ENCODE measurements at regions not wholly inside any gene's neighbourhood (a gene's known extent, or its start where the extent isn't known, plus 50 kb on each side); places are given as distances from the start of the nearest gene placed in this dataset.

DNA sequence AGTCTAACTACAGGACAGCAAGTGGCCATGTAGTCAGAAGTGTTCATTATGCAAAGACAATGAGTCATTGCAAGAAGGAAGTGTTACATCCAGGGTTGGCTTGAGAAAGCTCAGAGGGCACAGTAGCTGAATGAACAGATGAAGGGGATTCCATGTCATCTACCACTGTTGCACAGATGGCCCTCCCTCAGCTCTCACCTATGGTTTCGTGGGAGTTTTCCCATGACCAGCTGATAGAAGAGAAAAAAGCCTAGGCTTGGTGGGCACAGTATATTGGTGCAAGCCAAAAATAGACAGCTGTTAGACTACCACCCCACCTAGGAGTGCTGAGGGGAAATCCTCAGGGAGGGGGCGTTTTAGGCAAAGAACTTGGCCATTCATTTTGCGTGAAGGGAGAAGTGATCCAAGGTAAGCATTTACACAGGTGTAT lies 217.0 kb downstream of the DMRT2 start:
- no peak for DNase-seq (ENCODE audit: low read depth in 2 of 2)

DNA sequence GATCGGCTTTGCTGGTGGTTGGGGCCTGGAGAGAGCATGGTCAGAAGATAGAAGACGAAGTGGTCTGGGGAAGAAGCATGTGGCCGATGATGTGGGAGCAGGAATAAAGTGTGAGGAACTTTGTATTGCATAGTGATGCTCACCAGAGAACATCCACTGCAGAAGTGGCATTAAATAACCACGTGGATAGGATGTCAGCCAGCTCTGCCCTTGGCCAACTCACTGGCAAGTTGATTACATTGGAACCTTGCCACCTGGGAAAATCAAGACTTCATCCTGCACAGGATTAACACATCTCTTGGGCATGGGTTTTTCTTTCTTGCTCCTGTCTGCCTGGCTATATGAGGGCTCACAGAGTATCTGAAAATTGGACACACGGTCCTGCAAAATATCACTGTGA lies 217.4 kb downstream of the DMRT2 start:
- no peak for DNase-seq (ENCODE audit: low read depth in 2 of 2)

DNA sequence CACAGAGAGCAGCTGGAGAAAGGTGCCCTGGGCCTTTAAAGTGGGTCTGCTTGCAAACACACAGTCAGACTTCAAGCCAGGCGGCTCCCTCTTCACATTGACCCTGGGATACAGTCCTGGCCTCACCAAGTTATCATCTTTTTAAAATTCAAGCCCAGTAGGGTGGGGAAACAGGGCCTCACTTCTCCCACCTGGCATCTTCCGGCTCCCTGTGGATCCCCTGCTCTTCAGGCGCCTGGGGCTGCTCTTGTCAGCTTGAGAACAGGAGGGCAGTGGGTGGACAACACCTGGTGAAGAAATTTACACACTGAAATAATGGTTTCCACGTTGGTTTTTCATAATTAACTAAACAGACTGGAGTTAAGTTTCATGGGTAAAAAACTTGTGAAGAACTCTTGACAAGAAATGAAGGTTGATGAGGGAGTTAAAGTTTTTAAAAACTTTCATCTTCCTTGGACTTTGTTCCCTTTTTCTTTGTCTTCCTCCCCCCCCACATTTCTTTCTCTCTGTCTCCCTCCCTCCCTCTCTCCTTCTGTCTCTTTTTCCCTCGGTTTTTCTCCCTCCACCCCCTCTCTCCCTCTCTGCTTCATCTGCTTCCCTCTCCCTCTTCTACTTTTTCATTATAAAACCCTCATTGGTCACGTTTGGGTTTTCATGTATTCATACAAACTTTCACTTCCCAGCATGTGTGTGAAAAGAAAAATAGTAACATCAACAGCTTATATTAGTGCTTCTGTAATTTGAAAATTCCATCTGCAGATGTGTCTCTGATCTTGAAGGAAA lies 219.6 kb downstream of the DMRT2 start:
- no peak for DNase-seq (ENCODE audit: low read depth in 2 of 2)

DNA sequence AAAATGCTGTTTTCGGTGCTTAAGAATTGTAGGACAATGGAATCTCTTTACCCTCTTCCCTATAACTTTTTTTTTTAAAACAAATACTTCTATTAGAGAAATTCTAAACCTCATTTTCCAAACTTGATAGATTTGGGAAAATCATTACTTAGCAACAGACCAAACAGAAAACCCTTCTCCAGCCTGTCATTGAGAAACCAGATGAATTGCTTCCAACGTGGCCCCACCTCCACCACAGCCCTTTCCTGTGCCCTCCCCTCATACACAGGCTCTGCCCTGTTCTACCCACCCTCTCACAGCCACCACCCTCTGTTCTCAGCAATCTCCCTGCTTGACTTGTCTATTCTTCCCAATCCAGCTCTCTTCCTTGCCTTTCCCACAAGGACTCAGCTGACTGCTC lies 221.2 kb downstream of the DMRT2 start:
- DNase-seq (ENCODE audit: low read depth in 2 of 2): no peak

DNA sequence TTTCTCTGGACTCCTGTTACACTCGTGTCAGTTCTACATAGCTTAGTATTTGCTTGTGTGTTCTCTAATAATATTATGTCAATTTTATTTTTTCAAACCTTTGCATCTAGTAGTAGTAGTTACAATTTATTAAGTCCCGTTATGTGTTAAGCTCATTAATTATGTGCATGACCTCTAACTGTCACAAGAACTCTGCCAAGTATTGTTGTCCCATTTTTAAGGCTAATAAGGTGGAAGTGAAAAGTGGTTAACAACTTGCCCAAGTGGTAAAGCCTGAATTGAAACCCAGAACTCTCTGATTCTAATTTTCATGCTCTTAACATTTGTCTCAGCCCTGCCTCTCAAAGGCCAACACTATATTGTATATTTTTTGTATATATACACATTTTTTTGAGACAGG lies 221.6 kb downstream of the DMRT2 start:
- no peak for DNase-seq (ENCODE audit: low read depth in 2 of 2)

DNA sequence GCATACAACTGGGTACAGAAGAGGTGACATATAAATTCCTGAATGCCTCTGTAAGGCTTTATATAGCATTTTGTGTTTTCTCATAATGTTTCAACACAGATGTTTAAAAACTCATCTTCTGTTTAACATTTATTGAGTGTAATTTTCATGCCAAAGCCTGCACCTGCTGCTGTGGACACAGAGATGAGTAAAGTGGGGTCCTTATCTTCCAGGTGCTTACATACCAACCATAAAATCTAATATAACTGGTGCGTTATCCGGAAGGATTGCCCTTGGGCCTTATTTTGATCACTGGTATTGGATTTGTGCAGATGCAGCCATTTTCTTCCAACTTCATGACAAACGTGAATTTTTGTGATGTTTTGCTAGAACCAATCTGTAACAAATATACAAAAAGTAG lies 222.3 kb downstream of the DMRT2 start:
- no peak for DNase-seq (ENCODE audit: low read depth in 2 of 2)

DNA sequence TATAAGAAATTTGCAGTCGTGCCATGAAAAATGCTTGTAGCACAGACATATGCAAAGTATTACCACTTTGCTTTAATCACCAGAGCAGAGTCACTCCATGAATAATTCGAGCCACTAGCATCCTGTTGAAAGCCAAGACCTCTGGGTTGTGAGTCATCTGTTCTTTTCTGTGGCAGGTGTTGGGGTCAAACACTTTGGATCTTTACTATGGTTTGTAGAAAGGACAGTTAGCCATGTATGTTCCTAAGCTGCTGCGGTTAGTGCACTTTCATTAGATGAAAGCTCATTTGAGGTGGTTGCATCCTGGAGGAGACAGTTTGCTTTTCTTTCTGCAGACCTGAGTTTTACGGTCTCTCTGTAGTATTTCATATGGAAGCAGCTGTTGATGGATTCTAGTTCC lies 223.7 kb downstream of the DMRT2 start:
- no peak for DNase-seq (ENCODE audit: low read depth in 2 of 2)

DNA sequence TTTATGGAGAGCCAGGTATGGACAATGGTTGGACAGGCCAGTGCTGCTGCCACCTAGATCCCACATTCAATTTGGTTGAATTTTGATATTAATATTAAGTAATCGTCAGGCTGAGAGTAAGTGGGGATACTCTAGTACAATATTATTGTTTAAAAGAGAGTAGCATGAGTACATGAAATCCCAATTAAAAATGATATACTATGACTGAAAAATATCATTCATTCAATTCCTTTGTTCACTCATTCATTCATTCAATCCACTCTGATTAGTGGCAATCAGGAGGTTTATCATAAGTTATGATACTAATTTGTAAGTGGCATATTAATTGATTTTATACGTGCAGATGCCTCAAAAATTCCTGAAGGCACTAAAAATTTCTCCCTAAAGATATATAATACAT lies 224.2 kb downstream of the DMRT2 start:
- no peak for DNase-seq (ENCODE audit: low read depth in 2 of 2)

DNA sequence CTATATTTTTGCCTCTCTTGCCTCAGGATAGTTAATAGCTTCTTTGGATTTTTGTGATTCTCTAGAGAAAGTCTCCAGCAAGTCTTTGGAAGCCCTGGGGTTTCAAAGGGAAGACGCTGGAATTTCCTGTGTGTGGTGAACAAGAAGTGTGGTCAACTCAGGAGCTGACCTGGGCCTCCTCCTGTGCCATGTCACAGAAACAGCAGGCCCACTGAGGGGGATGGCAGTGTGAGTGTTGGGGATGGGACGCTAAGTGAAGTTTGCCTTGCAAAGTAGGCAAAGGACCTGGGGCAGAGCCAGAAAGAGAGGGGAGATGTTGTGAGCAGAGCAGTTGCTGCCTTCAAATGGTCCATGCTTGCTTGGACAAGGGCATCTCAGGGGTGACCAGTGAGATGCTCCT lies 226.3 kb downstream of the DMRT2 start:
- no peak for DNase-seq (ENCODE audit: low read depth in 2 of 2)

DNA sequence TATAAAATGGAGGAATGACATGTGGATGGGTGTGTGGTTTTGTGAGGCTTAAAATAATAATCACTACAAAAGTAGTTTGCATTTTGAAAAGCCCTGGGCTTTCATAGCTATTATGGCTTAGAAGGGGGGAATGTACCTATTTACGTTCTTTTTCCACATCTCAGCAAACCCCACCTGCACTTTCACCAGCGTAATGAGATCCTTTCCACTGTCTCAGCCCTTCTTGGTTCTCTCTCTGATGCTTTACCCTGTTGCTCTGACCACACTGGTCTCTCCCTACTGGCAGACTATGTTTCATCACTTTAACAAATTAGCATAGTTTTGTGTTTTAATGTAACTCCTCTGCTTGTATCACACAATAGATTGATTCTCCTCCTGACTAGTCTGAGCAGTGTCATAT lies 234.6 kb downstream of the DMRT2 start:
- DNase-seq (ENCODE audit: low read depth in 2 of 2): no peak

DNA sequence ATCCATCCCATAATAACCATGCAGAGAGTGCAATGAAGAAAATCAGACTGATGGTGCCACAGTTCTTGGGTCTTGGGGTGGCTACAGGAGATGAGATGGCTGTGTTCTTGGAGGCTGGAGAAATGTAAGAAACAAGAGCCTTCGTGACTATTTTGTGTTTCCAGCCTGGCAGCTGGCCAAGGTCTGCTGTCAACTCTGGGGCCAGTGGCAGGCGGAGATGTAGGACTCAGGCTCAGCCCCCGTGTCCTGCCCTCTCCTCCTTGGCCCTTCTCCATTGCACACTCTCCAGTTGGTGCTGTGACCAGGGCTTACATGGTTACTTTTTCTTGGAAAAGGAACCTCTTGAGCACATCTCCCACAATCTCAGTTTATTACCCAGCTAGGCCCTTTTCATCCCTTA lies 235.4 kb downstream of the DMRT2 start:
- DNase-seq (ENCODE audit: low read depth in 2 of 2): no peak

DNA sequence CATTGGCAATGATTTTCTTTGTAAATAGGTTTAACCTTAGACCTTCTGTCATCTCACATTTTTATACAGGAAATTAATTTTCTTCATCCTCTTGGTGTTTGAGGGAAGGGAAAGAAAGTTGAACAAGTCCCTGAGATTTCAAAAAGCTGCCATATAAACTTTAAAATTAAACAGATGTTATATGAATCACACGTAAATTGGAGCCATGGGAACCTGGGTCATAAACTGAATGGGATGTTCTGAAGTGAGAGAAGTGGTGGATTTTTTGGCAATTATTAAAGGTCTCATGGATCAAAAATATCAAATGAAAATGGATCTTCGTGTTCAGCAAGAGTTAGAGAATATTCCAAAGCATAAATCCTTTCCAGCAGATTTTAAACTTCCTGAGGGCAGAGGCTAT lies 242.2 kb downstream of the DMRT2 start:
- DNase-seq (ENCODE audit: low read depth in 2 of 2): no peak

DNA sequence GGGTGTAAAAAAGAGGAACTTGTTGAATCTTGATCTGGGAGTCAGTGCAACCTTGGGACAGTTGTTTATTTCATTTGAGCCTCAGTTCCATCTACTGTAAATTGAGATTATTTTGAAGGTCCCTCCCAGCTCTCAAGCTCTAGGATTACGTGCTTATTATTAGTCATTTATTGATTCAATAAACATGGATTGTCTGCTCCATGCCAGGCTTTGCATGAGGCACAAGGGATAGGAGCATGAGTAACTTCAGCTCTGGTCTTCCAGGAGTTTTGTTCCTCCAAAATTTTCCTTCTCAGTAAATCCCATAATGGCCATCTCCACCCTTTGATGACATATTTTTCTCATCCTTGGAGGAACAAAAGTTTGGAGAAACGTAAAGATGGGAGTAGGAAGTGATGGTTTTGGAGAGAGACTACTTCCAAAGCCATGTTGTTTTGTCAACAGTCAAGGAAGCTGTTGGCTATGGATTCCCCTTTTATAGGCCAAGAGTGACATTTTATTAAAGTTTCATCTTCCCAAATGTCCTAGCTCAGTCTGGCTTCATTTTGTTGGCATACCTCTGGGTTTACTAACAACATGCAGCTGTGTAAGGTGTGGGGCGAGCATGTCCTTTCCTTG lies 244.6 kb downstream of the DMRT2 start:
- DNase-seq (ENCODE audit: low read depth in 2 of 2): no peak

DNA sequence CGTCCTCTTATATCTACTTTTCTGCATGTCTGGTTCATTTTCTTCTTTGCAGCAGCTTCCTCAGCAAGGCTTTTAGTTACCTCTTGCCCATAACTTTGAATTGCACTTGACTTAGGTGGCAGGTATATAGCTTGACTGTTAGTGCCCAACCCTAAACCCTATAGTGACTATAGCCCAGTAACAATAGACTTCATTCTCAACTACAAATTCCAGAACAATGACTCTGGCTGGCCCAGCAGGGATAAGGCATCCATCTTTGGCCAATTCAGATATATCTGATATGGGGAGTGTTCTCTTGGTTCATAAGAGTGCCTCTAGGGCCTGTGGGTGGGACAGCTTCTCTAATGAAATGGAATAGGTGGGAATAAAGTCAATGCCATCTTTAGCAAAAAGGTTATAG lies 246.2 kb downstream of the DMRT2 start:
- DNase-seq (ENCODE audit: low read depth in 2 of 2): no peak

DNA sequence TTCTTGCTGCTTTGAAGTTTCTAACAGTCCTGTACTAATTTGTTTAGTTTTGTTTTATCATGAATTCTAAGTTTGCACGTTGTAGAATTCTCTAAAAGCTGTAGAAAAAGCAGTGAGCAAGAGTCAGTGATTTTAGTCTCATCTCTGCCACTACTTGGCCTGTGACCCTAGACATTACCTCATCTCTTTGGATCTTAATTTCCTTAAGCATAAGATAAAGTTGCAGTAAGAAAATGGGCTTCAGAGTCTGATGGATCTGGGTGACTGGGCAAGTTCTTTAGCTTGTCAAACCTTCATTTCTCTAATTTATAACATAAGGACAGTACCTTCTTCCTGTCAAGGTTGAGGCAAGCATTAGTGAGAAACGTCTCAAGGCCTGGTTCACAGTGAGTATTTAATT lies 247.9 kb downstream of the DMRT2 start:
- DNase-seq (ENCODE audit: low read depth in 2 of 2): no peak

DNA sequence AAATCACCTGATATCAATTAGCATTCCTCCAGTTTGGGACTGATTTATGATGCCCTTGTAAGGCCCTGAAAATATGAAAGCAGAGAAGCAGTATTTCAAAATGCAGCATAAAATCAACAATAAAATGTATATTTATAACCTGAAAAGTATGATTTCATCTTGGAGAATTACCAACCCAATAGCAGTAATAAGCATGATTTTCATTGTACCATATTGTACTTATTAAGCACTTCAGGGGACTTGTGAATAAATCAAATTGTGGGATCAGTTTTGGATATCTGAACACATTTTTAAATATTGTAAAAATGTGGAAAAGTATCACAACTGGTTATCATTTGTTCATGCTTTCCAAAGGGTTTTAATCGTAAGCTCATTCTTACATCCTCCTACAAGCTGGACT lies 250.8 kb downstream of the DMRT2 start:
- no peak for DNase-seq (ENCODE audit: low read depth in 2 of 2)

DNA sequence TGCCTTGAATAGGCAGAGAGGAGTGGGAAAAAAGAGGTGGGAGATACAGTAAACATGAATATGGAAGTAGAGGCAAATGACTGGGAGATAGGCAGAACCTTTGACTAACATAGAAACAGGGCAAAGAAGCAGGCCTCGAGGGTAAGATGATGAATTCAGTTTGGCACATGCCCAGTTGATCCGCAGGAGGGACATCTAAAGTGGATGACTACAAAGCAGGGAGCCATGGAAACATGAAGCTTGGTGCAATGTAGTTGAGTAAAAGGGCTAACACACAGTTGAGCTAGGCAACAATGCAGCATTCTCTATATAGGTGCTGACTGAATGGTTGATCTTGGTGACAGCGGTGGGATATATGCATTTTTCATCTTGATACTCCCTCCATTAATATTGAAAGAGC lies 253.8 kb downstream of the DMRT2 start:
- no peak for DNase-seq (ENCODE audit: low read depth in 2 of 2)

DNA sequence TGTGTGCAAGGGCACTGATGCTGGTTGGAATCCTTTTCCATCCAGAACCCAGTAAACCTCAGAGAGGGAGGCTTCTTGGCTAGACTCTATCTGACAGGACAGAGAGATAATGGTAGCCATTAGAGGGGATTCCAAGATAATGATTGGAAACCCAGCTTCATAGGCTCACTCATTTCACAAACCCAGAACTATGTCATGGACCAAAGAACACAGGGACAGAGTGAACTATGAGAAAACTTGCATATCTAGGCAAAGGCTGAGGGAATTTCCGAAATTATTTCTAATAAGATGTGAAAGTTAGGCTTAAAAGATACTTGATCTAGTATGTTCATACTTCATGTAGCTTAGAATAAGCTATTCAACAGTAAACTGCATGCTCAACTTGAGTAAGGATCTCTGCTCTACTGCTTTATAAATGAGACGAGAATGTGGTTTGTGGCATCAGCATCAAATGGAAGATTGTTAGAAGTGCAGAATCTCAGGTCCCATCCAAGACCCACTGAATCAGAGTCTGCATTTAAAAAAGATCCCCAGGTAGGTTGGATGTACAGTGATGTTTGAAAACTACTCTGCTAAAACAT lies 261.4 kb downstream of the DMRT2 start:
- DNase-seq (ENCODE audit: low read depth in 2 of 2): no peak

DNA sequence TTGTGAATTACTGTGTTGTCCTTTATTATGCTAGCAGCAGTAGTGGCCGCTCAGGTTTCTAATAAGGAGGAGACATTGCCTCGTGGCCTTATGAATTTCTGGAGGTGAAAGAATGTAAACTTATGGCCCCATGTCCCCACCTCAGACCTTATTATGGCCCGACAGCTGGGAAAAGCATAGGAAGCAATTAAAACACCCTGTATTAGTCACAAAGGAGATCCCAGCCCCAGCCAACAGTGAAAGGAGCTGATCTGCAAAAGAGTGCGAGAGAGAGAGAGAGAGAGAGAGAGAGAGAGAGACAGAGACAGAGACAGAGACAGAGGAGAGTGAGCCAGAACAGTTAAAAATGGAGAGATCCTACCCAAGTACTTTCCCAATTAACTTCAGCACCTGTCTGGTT lies 269.3 kb downstream of the DMRT2 start:
- no peak for DNase-seq (ENCODE audit: low read depth in 2 of 2)

DNA sequence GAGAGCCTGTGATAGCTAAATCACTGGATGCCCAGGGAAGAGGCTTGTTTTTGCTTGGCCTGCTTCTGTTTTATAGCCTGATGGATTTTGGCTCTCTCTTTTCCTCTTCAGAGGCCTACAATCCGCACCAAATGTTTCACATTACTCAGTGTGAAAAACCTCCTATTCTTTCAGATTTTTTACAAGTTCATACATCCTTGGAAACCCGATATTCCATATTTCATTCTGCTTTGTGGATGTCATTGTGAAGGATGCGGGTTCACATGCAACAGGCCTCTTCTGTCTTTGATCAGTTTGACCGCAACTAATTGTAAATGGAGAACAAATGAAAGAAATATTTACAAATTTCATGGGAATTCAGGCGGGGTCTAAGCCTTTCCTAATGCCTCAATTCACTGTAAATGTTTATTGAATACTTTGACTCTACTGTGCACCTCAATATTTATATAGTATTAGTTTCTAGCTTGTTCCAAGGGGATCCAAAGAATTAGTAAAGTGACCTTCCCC lies 269.9 kb downstream of the DMRT2 start:
- DNase-seq (ENCODE audit: low read depth in 2 of 2): no peak

DNA sequence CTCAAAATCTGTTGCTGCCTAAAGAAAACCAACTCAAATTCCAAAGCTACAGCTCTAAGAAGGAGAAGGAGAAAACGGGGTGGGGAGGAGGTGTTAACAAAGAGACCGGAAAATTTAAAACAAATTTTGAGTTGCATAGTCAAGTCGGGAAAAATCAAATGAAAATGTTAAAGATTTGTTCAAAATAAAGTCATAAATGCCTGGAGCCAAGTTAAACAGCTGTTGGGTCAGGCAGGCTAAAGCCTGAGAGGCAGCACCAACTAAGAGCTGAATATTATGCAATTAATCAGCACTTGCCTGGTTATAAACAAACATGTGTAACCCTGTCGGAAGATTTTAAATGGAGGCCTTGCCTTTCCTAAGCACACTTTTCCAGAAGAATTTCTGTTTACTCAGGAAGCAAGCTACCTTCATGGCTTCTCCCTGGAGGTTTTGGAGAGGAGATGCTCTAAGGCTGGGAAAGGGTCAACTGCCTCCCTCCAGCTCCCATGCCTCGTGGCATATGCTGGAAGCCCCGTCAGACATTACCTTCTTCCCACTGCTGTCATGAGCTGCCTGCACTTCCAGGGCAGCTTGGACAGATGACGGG lies 270.5 kb downstream of the DMRT2 start:
- no peak for DNase-seq (ENCODE audit: low read depth in 2 of 2)

DNA sequence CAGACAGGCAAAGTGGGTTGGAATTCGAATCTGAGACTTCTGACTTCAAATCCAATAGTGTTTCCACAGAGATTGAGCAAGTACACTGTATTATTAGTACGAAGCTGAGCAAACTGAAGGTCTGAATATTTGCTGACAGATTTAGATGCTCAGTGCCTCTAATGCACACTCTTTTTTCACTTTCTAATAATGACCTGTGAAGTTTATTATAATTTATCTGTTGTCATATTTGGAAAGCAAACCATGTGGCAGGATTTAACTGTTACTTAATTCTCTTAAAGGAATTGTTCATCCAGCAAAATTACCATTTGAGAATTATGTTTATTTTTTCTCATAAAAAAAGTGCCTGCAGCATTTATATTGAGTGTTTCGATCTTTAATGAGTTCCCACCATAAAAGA lies 277.3 kb downstream of the DMRT2 start:
- no peak for DNase-seq (ENCODE audit: low read depth in 2 of 2)

DNA sequence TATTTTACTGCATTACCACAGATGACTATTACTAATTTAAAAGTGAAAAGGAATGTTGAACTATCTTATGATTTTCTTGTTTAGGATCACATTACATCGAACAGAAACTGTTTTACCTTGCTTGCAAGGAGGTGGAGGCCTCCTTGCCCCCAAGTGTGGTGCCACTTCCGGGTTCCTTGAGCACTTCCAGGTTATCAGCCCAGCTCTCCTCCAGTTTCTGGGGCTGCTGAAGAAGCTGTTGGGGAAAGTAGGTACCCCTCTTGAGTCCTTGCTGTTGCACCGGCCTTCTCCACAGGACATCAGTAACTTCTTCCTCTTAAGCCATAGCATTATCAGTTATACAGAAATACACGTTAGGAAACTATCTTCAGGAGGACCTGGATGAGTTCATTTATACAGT lies 278.2 kb downstream of the DMRT2 start:
- DNase-seq (ENCODE audit: low read depth in 2 of 2): no peak
